Fibroblast of villous mesenchyme (primary cell): ENCODE measurements at regions not wholly inside any gene's neighbourhood (a gene's known extent, or its start where the extent isn't known, plus 50 kb on each side); places are given as distances from the start of the nearest gene placed in this dataset.
A peak's percentile ranks its signal among the peaks of the same experiment; 100 is the strongest.

Experiments
- DNase-seq: peaks from one replicate; pipeline ENCODE4 v3.0.0-alpha.2; 2010; ENCODE audit warnings: low read depth
- H3K4me3 ChIP-seq: 2 replicates; pipeline ENCODE4 v1.5.1; 2011; ENCODE audit warnings: low read depth, mild to moderate bottlenecking, low read length
- CTCF ChIP-seq: IDR thresholded peaks from 2 replicates; pipeline ENCODE4 v1.5.1; 2012; ENCODE audit warnings: low read depth, mild to moderate bottlenecking, low read length; ENCODE audit not compliant: insufficient read depth

GRCh38 chr16:85316944-85317343 is 204.7 kb upstream of the CIBAR2 start:
- DNase-seq, result no peak
- no peak overlapping the region for H3K4me3 ChIP-seq
- TF ChIP-seq CTCF, result no peak

GRCh38 chr16:85317704-85318103 is 205.4 kb upstream of the CIBAR2 start:
- TF ChIP-seq CTCF, result no peak
- DNase-seq, result no peak

GRCh38 chr16:85319208-85319983 is 207.1 kb upstream of the CIBAR2 start:
- no peak overlapping the region for H3K4me3 ChIP-seq
- no peak for TF ChIP-seq CTCF
- no peak for DNase-seq

More at GRCh38 chr16:85317704-85318103, 205.4 kb upstream of the CIBAR2 start:
- no peak overlapping the region for H3K4me3 ChIP-seq

GRCh38 chr16:85319984-85320440 is 207.7 kb upstream of the CIBAR2 start:
- TF ChIP-seq CTCF, result no peak
- DNase-seq, result no peak
- H3K4me3 ChIP-seq, result no peak overlapping the region

- H3K4me3 ChIP-seq, result no peak overlapping the region
- no peak for TF ChIP-seq CTCF
These were observed 208.6 kb upstream of the CIBAR2 start for GRCh38 chr16:85320677-85321385.

GRCh38 chr16:85321509-85322271 is 209.4 kb upstream of the CIBAR2 start:
- no peak for TF ChIP-seq CTCF
- peak; percentile 93 for DNase-seq
- no peak overlapping the region for H3K4me3 ChIP-seq

More at GRCh38 chr16:85320677-85321385, 208.6 kb upstream of the CIBAR2 start:
- no peak for DNase-seq
